ENCODE measurements at regions not wholly inside any gene's neighbourhood (a gene's known extent, or its start where the extent isn't known, plus 50 kb on each side); places are given as distances from the start of the nearest gene placed in this dataset.

DNA sequence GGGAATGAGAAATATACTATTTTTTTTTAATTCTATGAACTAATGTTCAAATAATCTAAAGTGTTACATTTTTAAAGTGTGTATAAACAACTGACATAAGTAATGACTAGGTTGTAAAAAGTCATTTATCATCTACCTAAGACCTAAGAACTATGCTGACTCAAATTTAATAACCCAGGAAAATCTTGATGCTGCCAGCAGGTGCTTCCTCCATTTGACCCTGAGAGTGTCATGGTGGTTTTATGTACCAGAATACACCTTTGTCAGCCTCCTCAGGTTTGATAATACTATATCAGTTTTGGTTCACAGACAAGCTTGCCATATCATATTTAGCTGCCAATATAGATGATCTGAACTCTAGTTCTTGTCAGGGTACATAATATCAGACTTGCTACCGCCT, 1151.2 kb downstream of the PCDH17 start:
- TF ChIP-seq, protein P1, sequence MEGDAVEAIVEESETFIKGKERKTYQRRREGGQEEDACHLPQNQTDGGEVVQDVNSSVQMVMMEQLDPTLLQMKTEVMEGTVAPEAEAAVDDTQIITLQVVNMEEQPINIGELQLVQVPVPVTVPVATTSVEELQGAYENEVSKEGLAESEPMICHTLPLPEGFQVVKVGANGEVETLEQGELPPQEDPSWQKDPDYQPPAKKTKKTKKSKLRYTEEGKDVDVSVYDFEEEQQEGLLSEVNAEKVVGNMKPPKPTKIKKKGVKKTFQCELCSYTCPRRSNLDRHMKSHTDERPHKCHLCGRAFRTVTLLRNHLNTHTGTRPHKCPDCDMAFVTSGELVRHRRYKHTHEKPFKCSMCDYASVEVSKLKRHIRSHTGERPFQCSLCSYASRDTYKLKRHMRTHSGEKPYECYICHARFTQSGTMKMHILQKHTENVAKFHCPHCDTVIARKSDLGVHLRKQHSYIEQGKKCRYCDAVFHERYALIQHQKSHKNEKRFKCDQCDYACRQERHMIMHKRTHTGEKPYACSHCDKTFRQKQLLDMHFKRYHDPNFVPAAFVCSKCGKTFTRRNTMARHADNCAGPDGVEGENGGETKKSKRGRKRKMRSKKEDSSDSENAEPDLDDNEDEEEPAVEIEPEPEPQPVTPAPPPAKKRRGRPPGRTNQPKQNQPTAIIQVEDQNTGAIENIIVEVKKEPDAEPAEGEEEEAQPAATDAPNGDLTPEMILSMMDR (IDR thresholded peaks at IDR 0.05), result no peak
- TF ChIP-seq POLR2A (IDR thresholded peaks at IDR 0.05), result no peak

Data from Peyer's patch (tissue), 4 donors.